Gastrocnemius medialis (tissue), 4 donors: ENCODE measurements at regions not wholly inside any gene's neighbourhood (a gene's known extent, or its start where the extent isn't known, plus 50 kb on each side); places are given as distances from the start of the nearest gene placed in this dataset.

Source experiments
- CTCF ChIP-seq, 5 experiments: fragments of 450-650 bp in 3 of 5; fragments of 200-600 bp in 2 of 5; sonication (generic) in 2 of 5; IDR thresholded peaks in 4 of 5; conservative IDR thresholded peaks in 1 of 5; 1 replicate in 4 of 5; 2 replicates in 1 of 5; pipeline ENCODE4 v1.5.1; 2016 to 2019; ENCODE audit warnings: antibody characterized with exemption in 5 of 5, mild to moderate bottlenecking in 3 of 5, moderate library complexity in 3 of 5
- POLR2A ChIP-seq, 2 donors: fragments of 450-650 bp; IDR thresholded peaks; one replicate each; pipeline ENCODE4 v1.6.1; 2017; ENCODE audit warnings: antibody characterized with exemption in 2 of 2, mild to moderate bottlenecking in 2 of 2, moderate library complexity in 2 of 2

GRCh38 chr1:209505044-209505443 is 78.5 kb upstream of the CAMK1G start:
- TF ChIP-seq CTCF (IDR thresholded peaks at IDR 0.05 in 4 of 5, conservative IDR thresholded peaks at IDR 0.05 in 1 of 5) (no peak), POLR2A (IDR thresholded peaks at IDR 0.05) (no peak)
